CD14-positive monocyte (primary cell): ENCODE measurements at regions not wholly inside any gene's neighbourhood (a gene's known extent, or its start where the extent isn't known, plus 50 kb on each side); places are given as distances from the start of the nearest gene placed in this dataset.

Experiments used
- DNase-seq, 3 donors: peaks; one replicate each; pipeline ENCODE4 v3.0.0-alpha.2; 2011 to 2022
- H2AFZ ChIP-seq: 2 replicates; pipeline ENCODE4 v1.6.0; 2012; ENCODE audit warnings: mild to moderate bottlenecking, low read depth, low read length, inconsistent platforms; ENCODE audit not compliant: insufficient read depth, poor library complexity, severe bottlenecking
- H3K27ac ChIP-seq, 2 donors: 1 replicate in 1 of 2; 2 replicates in 1 of 2; pipeline ENCODE4 v1.5.1; 2012 to 2013; ENCODE audit warnings: low read length in 2 of 2, control low read depth in 1 of 2, inconsistent platforms in 1 of 2, low read depth in 1 of 2, mild to moderate bottlenecking in 1 of 2
- H3K27me3 ChIP-seq, 2 donors: one replicate each; pipeline versions ENCODE4 v1.6.0 to v1.6.1; 2011 to 2013; ENCODE audit warnings: low read length in 2 of 2; ENCODE audit not compliant: control insufficient read depth in 2 of 2, insufficient read depth in 2 of 2
- H3K36me3 ChIP-seq, 2 donors: replicated peaks in 1 of 2; 1 replicate in 1 of 2; 2 replicates in 1 of 2; pipeline versions ENCODE4 v1.5.1 to v1.6.1; 2012 to 2013; ENCODE audit warnings: low read length in 2 of 2, control low read depth in 1 of 2, inconsistent platforms in 1 of 2, mild to moderate bottlenecking in 1 of 2; ENCODE audit not compliant: insufficient read depth in 2 of 2, control insufficient read depth in 1 of 2
- H3K4me1 ChIP-seq, 2 donors: 1 replicate in 1 of 2; 2 replicates in 1 of 2; pipeline versions ENCODE4 v1.5.1 to v1.6.1; 2012 to 2013; ENCODE audit warnings: low read length in 2 of 2, control low read depth in 1 of 2, inconsistent platforms in 1 of 2, mild to moderate bottlenecking in 1 of 2, moderate library complexity in 1 of 2; ENCODE audit not compliant: insufficient read depth in 2 of 2, control insufficient read depth in 1 of 2
- H3K4me2 ChIP-seq: replicated peaks from 2 replicates; pipeline ENCODE3; 2012; ENCODE audit warnings: low read length, moderate library complexity, mild to moderate bottlenecking; ENCODE audit not compliant: poor library complexity, severe bottlenecking; ENCODE audit errors: extremely low read depth
- H3K4me3 ChIP-seq, 3 experiments: fragments of 200-600 bp in 1 of 3; sonication (generic) in 1 of 3; replicated peaks in 1 of 3; 1 replicate in 2 of 3; 2 replicates in 1 of 3; pipeline ENCODE4 v1.5.1; 2011 to 2013; ENCODE audit warnings: low read length in 3 of 3, mild to moderate bottlenecking in 3 of 3, control low read depth in 2 of 3, low read depth in 2 of 3, inconsistent platforms in 1 of 3, moderate library complexity in 1 of 3
- H3K79me2 ChIP-seq: 2 replicates; pipeline ENCODE4 v1.6.0; 2012; ENCODE audit warnings: mild to moderate bottlenecking, control low read depth, inconsistent platforms, low read length, moderate library complexity; ENCODE audit not compliant: insufficient read depth
- H3K9ac ChIP-seq: 2 replicates; pipeline ENCODE4 v1.6.0; 2017; ENCODE audit warnings: low read length, mild to moderate bottlenecking; ENCODE audit not compliant: insufficient read depth, poor library complexity, severe bottlenecking
- H3K9me3 ChIP-seq, 2 donors: replicated peaks in 1 of 2; 1 replicate in 1 of 2; 2 replicates in 1 of 2; pipeline versions ENCODE4 v1.5.1 to v1.6.1; 2012 to 2013; ENCODE audit warnings: low read length in 2 of 2, control low read depth in 1 of 2; ENCODE audit not compliant: control insufficient read depth in 1 of 2, insufficient read depth in 1 of 2
- H4K20me1 ChIP-seq: 2 replicates; pipeline ENCODE4 v1.6.0; 2012; ENCODE audit warnings: mild to moderate bottlenecking, low read length, control low read depth, moderate library complexity; ENCODE audit not compliant: insufficient read depth
- H3K27ac Mint-ChIP-seq, 7 donors: one replicate each; pipeline ENCODE4 v1.8.0; 2020; ENCODE audit warnings: mild to moderate bottlenecking in 7 of 7, mixed read lengths in 7 of 7, moderate library complexity in 6 of 7, inconsistent platforms in 2 of 7
- H3K27me3 Mint-ChIP-seq, 3 donors: one replicate each; pipeline ENCODE4 v1.8.0; 2021 to 2022; ENCODE audit warnings: low read depth in 3 of 3, mild to moderate bottlenecking in 3 of 3, mixed read lengths in 3 of 3, moderate library complexity in 3 of 3, inconsistent platforms in 1 of 3
- H3K36me3 Mint-ChIP-seq, 2 donors: one replicate each; pipeline ENCODE4 v1.8.0; 2020; ENCODE audit warnings: mixed read lengths in 2 of 2, inconsistent platforms in 1 of 2, mild to moderate bottlenecking in 1 of 2
- H3K4me1 Mint-ChIP-seq: one replicate; pipeline ENCODE4 v1.8.0; 2020; ENCODE audit warnings: mild to moderate bottlenecking, mixed read lengths
- H3K4me3 Mint-ChIP-seq, 2 donors: one replicate each; pipeline ENCODE4 v1.8.0; 2020; ENCODE audit warnings: mild to moderate bottlenecking in 2 of 2, mixed read lengths in 2 of 2, moderate library complexity in 1 of 2
- H3K9me3 Mint-ChIP-seq, 7 donors: one replicate each; pipeline ENCODE4 v1.8.0; 2020 to 2022; ENCODE audit warnings: mixed read lengths in 7 of 7, mild to moderate bottlenecking in 6 of 7, moderate library complexity in 6 of 7, inconsistent platforms in 2 of 7
- WGBS: methylation state at CpG from one replicate; pipeline ENCODE4 v1.1.5; 2013; ENCODE audit warnings: missing lambda C conversion rate; ENCODE audit not compliant: insufficient coverage; 5-methylcytosine and 5-hydroxymethylcytosine counted together
- intact Hi-C, 2 donors: fragments of 100-400 bp; cut with micrococcal nuclease; formaldehyde crosslinking; loops; one replicate each; pipeline versions ENCODE4 v1.15.0 to v1.15.1; 2023
- TF ChIP-seq, protein P1 (sequence below): fragments of 200-600 bp; IDR thresholded peaks from one replicate; pipeline ENCODE4 v1.8.0; 2022; ENCODE audit warnings: antibody characterized with exemption, mild to moderate bottlenecking

DNA sequence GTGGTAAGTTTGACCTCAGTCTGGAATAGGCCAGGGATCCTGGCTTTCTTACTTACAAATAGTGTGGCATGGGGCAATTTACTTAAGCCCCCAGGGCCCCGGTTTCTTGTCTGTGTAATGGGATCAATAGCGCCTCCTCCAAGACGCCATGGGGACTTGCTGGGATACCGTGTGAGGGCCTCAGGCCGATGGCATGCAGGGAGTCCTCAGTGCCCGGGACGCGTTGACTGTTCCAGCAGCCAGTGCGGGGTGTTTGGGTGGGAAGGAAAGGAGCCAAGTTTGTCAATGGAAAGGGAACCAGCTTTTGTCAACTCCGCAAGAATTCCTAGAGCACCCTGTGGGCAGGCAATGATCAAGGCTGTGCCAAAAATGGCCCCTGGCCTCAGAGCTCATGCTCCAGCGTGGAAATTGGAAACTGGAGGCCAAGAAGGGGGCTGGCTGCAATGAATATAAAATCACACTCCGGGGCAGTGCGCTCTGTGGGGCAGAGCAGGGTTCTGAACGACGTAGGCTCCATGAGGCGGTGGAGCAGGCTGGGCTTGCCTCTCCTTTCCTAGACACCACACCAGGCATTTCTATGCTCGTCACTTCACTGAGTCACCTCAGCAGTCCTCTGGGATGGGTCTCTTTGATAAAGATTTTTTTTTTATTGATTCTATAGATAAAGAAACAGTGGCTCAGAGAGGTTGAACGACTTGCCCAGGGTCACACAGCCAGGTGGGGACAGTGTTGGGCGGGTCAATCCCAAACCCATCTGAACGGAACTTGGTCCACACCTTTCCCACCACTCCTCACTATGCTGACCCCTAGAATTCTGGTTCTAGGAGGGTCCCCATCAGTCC is 56.7 kb upstream of the ASAP2 start:
- intact Hi-C loops, result loop anchor here (10.0 kb wide), 1 partner anchor 185 kb away; no protein-coding TSS in a partner anchor
- H3K9ac ChIP-seq, result no peak overlapping the region
- Mint-ChIP-seq H3K4me1 (peaks cover 23% of the 10 kb centered on the region), H3K4me3 (no peak overlapping the region), H3K27me3 (peaks cover 8 to 15% (median 10%) of the 10 kb centered on the region in 3 donors), H3K27ac (no peak overlapping the region), H3K36me3 (no peaks in the 10 kb centered on the region), H3K9me3 (peaks cover 0 to 2% (median 0%) of the 10 kb centered on the region in 7 donors)
- no peak overlapping the region for H3K4me2 ChIP-seq
- H3K79me2 ChIP-seq, result no peaks in the 10 kb centered on the region
- peaks cover 15% of the 10 kb centered on the region in 2 donors for H3K4me1 ChIP-seq
- no peak overlapping the region for H2AFZ ChIP-seq
- H3K4me3 ChIP-seq, result no peak overlapping the region
- no peaks in the 10 kb centered on the region for H3K36me3 ChIP-seq
- H3K27ac ChIP-seq, result no peak overlapping the region
- WGBS, result 92% methylated on average over 19 of the region's 20 CpGs
- TF ChIP-seq, protein P1, sequence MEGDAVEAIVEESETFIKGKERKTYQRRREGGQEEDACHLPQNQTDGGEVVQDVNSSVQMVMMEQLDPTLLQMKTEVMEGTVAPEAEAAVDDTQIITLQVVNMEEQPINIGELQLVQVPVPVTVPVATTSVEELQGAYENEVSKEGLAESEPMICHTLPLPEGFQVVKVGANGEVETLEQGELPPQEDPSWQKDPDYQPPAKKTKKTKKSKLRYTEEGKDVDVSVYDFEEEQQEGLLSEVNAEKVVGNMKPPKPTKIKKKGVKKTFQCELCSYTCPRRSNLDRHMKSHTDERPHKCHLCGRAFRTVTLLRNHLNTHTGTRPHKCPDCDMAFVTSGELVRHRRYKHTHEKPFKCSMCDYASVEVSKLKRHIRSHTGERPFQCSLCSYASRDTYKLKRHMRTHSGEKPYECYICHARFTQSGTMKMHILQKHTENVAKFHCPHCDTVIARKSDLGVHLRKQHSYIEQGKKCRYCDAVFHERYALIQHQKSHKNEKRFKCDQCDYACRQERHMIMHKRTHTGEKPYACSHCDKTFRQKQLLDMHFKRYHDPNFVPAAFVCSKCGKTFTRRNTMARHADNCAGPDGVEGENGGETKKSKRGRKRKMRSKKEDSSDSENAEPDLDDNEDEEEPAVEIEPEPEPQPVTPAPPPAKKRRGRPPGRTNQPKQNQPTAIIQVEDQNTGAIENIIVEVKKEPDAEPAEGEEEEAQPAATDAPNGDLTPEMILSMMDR, result no peak
- no peaks in the 10 kb centered on the region for H4K20me1 ChIP-seq
- DNase-seq, result no peak
- H3K27me3 ChIP-seq, result no peaks in the 10 kb centered on the region
- H3K9me3 ChIP-seq, result no peaks in the 10 kb centered on the region

DNA sequence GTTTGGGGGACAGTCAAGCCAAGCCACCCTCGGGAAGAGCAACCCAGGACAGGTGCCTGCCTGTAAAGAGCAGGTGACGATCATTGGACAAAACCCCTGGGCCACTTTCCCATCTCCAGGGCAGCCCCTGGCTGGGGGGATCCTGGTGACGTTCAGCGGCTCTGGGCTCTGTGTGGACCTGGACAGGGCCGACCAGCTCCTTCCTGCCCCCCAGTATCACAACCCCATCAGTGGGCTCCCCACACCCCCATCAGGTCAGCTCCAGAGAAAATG is 57.3 kb upstream of the ASAP2 start:
- H3K4me3 Mint-ChIP-seq, result no peak overlapping the region
- Histone ChIP-seq H3K4me1 (peaks cover 15% of the 10 kb centered on the region in 2 donors), H3K4me3 (no peak overlapping the region), H3K79me2 (no peaks in the 10 kb centered on the region), H2AFZ (no peak overlapping the region), H3K36me3 (no peaks in the 10 kb centered on the region), H4K20me1 (no peaks in the 10 kb centered on the region), H3K27ac (no peak overlapping the region), H3K27me3 (no peaks in the 10 kb centered on the region), H3K9me3 (no peaks in the 10 kb centered on the region), H3K9ac (no peak overlapping the region), H3K4me2 (no peak overlapping the region)
- H3K9me3 Mint-ChIP-seq, result no peaks in the 10 kb centered on the region
- peaks cover 7 to 15% (median 10%) of the 10 kb centered on the region in 3 donors for H3K27me3 Mint-ChIP-seq
- peaks cover 25% of the 10 kb centered on the region for H3K4me1 Mint-ChIP-seq
- no peak for DNase-seq
- WGBS, result 78% methylated on average over 2 of the region's 5 CpGs
- H3K27ac Mint-ChIP-seq, result peak overlapping the region in 1 of 7 donors; percentile 12
- TF ChIP-seq, protein P1, result no peak
- H3K36me3 Mint-ChIP-seq, result no peaks in the 10 kb centered on the region
- intact Hi-C loops, result loop anchor here (10.0 kb wide), 1 partner anchor 185 kb away; no protein-coding TSS in a partner anchor
